ENCODE measurements at regions not wholly inside any gene's neighbourhood (a gene's known extent, or its start where the extent isn't known, plus 50 kb on each side); places are given as distances from the start of the nearest gene placed in this dataset.

DNA sequence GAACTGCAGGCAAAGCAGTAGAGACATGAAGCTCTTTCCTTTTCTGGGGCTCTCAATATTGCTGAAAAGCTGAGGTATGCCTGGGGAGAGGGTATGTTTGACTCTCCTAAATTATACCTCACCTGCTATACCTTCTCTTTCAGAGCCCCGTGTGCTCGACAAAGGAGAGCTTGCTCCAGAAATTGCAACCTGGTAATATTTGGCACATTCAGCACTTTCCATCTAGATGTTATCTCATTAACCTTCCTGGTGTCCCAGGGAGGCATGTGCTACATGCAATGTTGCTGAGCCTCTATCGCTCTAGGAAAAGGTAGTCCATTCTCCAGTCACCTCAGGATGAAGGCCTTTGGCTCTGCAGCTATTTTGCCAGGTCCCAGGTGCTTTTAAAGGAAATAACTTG lies 78.5 kb upstream of the ZSWIM6 start:
- Mint-ChIP-seq H3K9me3 (peaks cover 0 to 9% of the 10 kb centered on the region in 2 donors), H3K4me1 (no peaks in the 10 kb centered on the region), H3K27ac (no peak overlapping the region), H3K27me3 (no peaks in the 10 kb centered on the region), H3K4me3 (no peak overlapping the region)
- ATAC-seq (no peak), DNase-seq (no peak)

DNA sequence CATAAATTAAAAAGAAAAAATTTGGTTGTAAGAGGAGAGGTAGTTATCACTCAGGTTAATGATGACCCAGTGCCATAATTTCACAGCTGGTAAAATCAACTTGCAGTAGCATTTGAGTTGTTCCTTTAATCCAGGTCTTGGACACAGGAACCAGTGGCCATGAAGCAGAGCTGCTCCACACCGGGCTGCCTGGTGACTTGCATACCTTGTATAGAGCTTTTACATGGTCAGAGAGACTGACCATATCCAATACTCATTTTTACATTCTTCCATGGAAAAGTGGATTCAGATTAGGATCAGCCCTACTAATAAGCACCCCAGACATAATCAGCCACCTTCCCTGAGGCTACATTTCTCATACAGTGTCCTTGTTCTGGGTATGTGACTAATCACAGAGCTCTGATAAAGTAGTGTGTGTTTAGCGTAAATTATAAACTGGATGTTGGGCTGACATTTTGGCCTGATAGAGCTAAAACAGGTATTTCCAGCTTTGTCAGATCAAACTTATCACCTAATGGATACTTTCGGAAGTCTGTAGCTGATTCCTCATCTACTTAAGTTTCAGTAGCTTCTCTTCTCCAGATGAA lies 77.0 kb upstream of the ZSWIM6 start:
- DNase-seq (no peak), ATAC-seq (no peak)
- no peaks in the 10 kb centered on the region for H3K9me3 Mint-ChIP-seq
- no peaks in the 10 kb centered on the region for H3K27me3 Mint-ChIP-seq
- no peak overlapping the region for H3K27ac Mint-ChIP-seq
- H3K4me1 Mint-ChIP-seq: no peaks in the 10 kb centered on the region
- H3K4me3 Mint-ChIP-seq: no peak overlapping the region

DNA sequence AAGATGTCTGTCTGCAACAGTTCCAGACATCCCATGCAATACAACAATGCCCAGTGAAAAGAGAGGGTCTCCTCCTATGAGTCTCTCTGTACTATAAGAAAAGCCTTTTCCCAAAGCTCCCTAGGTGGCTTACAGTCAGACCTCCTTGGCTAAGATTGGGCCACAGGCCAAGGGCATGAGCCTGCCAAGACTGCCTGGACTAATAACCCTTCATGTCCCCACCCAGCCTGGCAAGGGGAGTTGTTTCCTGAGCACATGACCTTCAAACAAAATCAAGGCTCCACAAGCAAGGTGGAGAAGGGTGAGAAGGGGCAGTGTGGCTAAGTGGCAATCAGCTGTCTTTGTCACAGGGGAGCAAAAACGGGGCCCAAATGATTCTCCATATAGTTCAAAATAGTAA lies 75.6 kb upstream of the ZSWIM6 start:
- Mint-ChIP-seq H3K27me3 (no peaks in the 10 kb centered on the region), H3K4me1 (no peaks in the 10 kb centered on the region), H3K4me3 (no peak overlapping the region), H3K27ac (no peak overlapping the region), H3K9me3 (no peaks in the 10 kb centered on the region)
- DNase-seq: no peak
- ATAC-seq: no peak

DNA sequence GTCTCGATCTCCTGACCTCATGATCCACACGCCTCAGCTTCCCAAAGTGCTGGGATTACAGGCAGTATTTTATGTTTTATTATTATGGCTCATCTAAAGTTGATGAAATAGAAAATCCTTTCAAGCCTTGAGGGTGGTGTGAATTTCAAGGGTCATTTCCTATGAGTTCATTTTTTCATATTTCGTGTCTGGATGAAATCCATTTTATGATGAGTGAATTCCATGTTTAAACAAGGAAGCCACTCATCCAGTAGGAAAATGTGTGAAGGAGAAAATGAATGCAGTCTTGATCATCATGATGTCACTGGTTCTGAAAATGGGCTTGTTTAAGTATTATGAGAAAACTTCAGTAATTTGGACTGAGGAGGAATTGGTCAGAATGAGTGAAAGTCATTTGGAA lies 74.6 kb upstream of the ZSWIM6 start:
- H3K4me3 Mint-ChIP-seq: no peak overlapping the region
- no peaks in the 10 kb centered on the region for H3K27me3 Mint-ChIP-seq
- DNase-seq (no peak), ATAC-seq (no peak)
- H3K4me1 Mint-ChIP-seq: no peaks in the 10 kb centered on the region
- H3K9me3 Mint-ChIP-seq: no peaks in the 10 kb centered on the region
- H3K27ac Mint-ChIP-seq: no peak overlapping the region

DNA sequence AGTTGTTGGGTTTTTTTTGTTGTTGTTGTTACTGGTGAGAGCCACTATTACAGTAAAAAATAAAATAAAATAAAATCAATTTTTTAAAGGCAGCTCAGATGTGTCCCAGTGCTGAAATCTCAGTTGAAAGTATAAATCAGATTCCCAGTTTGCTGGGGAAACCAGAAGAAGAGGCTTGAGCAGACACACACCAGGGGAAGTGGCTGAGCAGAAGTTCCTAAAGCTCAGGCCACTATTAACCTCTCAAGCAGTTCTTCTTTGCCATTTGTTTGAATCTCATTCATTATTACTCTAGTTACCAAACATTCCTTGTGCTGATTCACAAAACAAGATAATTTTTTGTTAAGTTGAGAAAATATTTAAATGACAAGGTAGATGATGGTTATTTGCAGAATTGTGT lies 70.9 kb upstream of the ZSWIM6 start:
- ATAC-seq (no peak), DNase-seq (no peak)
- peaks cover 15% of the 10 kb centered on the region for H3K27me3 Mint-ChIP-seq
- H3K9me3 Mint-ChIP-seq: no peaks in the 10 kb centered on the region
- H3K4me3 Mint-ChIP-seq: no peak overlapping the region
- no peak overlapping the region for H3K27ac Mint-ChIP-seq
- H3K4me1 Mint-ChIP-seq: no peaks in the 10 kb centered on the region

DNA sequence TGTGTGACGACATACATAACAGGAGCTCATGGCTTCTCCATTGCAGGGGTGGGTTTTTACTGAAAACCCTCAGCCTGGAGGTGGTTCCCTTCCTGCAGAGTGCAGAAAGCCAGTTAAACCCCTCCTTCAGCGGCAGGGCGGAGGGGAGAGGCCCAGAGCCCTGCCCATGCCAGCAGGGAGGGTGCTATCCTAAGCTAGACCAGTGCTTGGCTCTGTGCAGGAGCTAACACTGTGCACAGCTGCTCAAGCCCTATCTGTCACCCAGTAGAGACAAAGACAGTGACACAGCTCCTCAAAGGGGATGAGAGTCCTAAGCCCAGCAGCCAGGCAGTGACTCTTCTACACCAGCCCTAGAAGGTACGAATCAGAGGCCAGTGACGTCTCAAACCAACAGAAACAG lies 70.0 kb upstream of the ZSWIM6 start:
- Mint-ChIP-seq H3K9me3 (no peaks in the 10 kb centered on the region), H3K27me3 (peaks cover 21% of the 10 kb centered on the region), H3K4me3 (no peak overlapping the region), H3K27ac (no peak overlapping the region), H3K4me1 (no peaks in the 10 kb centered on the region)
- DNase-seq (no peak), ATAC-seq (no peak)

DNA sequence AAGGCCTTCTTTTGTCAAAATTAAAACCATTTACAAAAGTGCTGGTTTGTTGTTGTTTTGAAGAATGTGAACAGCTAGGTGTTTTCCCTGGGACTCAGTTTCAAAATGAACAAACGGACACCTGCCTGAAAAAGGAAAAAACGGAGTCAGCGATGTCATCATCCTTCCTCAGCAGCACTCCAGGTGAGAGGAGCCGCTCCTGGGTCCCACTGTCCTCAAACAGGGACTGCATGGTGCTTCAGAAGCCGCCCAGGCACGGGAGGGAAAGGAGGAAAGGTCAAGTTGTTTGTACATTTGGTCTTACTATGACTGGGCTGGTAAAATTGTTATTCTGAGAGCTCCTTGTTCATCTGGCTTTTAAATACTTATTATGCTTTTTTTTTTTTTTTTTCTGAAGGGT lies 69.0 kb upstream of the ZSWIM6 start:
- H3K27ac Mint-ChIP-seq: no peak overlapping the region

DNA sequence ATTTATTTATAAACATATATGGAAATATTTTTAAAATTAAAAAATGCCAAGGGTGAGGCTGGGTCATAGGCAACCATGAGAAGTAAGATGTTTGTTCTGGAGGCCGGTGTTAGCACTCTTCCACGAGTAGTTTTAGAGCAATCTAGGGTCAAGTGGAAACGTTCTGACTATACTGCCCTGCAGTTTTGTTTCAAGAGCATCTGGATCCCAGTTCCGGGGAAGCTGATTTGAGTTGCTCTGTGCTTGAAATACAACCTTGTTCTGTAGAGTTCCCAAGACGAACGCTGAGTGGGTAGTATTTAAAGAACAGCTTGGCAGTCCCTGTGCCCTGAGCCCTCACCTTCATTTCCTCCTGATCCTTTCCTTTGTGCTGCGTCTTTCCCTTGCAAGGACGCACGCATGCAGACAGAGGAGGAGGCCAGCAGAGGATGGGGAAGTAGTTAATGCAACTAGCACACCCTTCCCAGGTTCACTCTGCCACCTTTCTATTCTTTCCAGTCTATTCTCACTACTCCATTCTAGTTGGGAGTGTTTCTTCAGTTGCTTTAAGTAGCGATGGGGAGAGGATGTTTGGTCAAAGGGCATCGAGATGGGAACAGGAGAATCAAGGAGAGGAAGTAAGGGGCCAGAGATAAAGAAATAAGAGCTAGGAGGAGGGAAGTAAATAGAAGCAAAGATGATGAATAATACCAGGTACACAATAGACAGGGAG lies 68.3 kb upstream of the ZSWIM6 start:
- no peak overlapping the region for H3K27ac Mint-ChIP-seq
- peaks cover 21% of the 10 kb centered on the region for H3K27me3 Mint-ChIP-seq
- no peak overlapping the region for H3K4me3 Mint-ChIP-seq
- H3K9me3 Mint-ChIP-seq: no peaks in the 10 kb centered on the region
- no peak for DNase-seq
- no peaks in the 10 kb centered on the region for H3K4me1 Mint-ChIP-seq
- no peak for ATAC-seq

More for the DNA sequence above, 69.0 kb upstream of the ZSWIM6 start:
- Mint-ChIP-seq H3K4me1 (no peaks in the 10 kb centered on the region), H3K4me3 (no peak overlapping the region), H3K9me3 (no peaks in the 10 kb centered on the region), H3K27me3 (peaks cover 21% of the 10 kb centered on the region)
- no peak for ATAC-seq
- DNase-seq: no peak

DNA sequence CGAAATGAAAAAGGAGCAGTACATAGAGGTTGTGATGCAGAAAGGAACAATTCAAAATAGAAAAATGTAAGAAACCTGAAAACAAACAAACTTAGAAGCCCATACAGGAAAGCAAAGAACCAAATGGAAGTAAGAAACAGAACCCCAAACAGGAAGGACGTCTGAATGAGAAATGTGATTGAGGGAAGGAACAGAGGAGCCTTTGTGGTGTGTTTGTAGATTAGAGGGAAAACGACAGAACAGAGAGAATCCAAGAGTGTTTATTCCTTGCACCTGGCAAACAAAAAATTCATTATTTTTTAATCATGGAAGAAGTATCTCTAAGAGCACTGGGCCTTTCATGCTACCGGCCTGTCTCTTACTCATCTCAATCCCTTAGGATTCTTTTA lies 67.8 kb upstream of the ZSWIM6 start:
- ATAC-seq: no peak
- Mint-ChIP-seq H3K27ac (no peak overlapping the region), H3K4me3 (no peak overlapping the region), H3K27me3 (peaks cover 21% of the 10 kb centered on the region), H3K4me1 (no peaks in the 10 kb centered on the region), H3K9me3 (no peaks in the 10 kb centered on the region)
- DNase-seq: no peak

DNA sequence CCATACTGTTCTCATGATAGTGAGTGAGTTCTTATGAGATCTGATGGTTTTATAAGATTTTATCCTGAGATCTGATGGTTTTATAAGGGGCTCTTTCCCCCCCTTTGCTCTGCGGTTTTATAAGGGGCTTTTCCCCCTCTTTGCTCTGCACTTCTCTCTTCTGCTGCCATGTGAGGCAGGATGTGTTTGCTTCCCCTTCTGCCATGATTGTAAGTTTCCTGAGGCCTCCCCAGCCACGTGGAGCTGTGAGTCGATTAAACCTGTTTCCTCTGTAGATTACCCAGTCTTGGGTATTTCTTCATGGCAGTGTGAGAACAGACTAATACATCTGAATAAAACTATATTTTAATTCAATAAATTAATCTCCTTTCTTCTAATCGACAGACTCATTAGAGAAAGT lies 64.9 kb upstream of the ZSWIM6 start:
- DNase-seq (no peak), ATAC-seq (no peak)
- Mint-ChIP-seq H3K4me3 (no peak overlapping the region), H3K27me3 (peaks cover 21% of the 10 kb centered on the region), H3K27ac (no peak overlapping the region), H3K4me1 (no peaks in the 10 kb centered on the region), H3K9me3 (no peaks in the 10 kb centered on the region)

DNA sequence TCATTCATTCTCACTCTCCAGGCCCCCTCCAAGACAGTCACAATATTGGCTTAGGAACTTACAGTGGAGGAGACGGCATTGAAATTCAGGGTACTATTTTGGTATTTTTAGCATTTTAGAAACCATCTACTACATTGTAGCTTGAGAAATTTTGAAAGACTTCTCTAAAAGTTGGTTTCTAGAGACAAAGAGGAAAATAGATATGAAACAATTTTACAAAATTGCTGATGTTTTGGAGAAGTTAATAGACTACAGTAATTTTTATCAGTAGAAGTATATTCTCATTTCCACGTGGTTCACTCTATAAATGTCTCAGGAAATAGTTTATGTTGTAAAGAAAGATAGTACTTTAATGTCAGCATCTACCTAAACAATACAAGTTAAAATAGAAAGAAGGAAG lies 63.2 kb upstream of the ZSWIM6 start:
- no peak overlapping the region for H3K4me3 Mint-ChIP-seq
- H3K9me3 Mint-ChIP-seq: no peaks in the 10 kb centered on the region
- no peak for ATAC-seq
- H3K27me3 Mint-ChIP-seq: peaks cover 16% of the 10 kb centered on the region
- no peak for DNase-seq
- no peaks in the 10 kb centered on the region for H3K4me1 Mint-ChIP-seq
- no peak overlapping the region for H3K27ac Mint-ChIP-seq

DNA sequence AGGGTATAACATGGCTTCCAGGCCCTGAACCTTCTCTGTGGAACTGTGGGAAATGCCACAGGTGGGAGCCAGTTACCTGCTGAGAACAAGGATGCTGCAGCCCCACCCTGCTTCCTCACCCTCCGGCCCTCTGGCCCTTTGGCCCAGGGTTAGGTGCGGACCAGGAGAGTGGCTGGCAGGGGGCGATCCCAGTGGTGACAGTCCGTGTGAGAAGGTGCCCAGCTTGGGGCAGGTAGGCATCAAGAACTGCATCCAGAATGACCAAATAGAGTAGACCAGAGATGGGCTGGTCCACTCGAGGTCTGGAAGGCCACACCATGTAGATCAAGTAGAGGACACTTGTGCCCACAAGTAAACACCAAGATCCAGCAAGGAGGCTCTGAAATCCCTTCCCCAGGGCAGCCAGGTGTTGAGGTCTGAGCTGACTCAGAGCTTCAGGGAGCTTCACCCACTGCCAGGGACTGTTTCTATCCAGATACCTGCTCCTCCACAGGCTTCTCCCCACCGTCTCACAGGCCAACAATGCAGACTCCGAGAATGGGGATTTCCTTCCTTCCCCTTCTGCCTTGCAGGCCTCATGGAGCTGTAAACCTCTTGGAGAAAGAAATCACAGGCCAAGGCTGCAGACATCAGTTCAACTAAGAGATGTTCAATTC lies 61.4 kb upstream of the ZSWIM6 start:
- Mint-ChIP-seq H3K9me3 (no peaks in the 10 kb centered on the region), H3K4me1 (no peaks in the 10 kb centered on the region), H3K27ac (no peak overlapping the region), H3K4me3 (no peak overlapping the region), H3K27me3 (peaks cover 8% of the 10 kb centered on the region)
- ATAC-seq (peak; percentile 23), DNase-seq (no peak)

DNA sequence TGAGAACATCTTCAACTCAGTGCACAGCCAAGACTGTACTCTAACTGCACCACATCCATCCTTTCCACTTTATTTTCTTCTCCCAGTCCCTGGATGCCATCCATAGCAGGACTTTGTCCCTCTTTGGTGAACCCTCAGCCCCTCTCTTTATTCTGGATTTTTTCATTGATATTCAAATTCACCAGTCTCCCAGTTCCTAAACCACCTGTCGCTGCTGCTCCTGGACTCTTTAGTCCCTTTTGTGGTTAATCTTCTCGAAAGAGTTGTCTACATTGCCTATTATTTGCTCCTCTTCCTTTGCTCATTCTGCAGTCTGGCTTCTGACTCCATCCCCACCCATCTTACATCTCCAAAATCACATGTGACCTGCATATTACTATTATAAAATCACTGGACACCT lies 59.4 kb upstream of the ZSWIM6 start:
- H3K27me3 Mint-ChIP-seq: no peaks in the 10 kb centered on the region
- H3K9me3 Mint-ChIP-seq: no peaks in the 10 kb centered on the region
- H3K27ac Mint-ChIP-seq: no peak overlapping the region
- H3K4me3 Mint-ChIP-seq: no peak overlapping the region
- DNase-seq (no peak), ATAC-seq (no peak)
- H3K4me1 Mint-ChIP-seq: peaks cover 11% of the 10 kb centered on the region

DNA sequence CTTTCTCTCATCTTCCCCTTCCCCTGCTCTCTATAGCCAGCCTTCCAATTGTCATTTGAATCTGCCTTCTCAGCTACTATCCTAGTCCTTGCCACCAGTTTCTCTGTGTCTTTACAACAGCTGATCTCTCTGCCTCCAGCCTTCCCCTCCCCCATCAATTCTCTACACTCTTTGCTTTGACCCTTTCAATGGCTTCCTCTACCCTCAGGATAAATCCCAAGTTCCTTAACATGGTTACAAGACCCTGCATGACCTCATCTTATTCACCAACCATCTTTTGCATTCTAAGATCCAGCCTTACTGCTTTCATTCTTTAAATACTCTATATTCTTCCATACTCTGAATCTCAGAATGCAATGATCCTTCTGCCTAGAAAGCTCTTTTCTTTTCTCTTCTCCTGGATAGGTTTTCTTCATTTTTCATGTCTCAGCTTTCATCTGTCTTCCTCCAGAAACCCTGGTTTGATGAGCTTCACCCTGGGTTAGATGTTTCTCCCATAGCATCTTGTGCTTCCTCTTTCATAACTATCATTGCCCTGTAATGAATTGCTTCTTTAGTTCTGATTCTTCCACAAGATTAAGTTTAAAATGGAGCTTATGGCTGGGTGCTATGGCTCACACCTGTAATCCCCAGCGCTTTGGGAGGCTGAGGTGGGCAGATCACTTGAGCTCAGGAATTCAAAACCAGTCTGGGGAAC lies 58.6 kb upstream of the ZSWIM6 start:
- H3K4me1 Mint-ChIP-seq: peaks cover 14% of the 10 kb centered on the region
- H3K9me3 Mint-ChIP-seq: no peaks in the 10 kb centered on the region
- no peaks in the 10 kb centered on the region for H3K27me3 Mint-ChIP-seq
- H3K4me3 Mint-ChIP-seq: no peak overlapping the region
- no peak overlapping the region for H3K27ac Mint-ChIP-seq
- ATAC-seq (no peak), DNase-seq (no peak)

DNA sequence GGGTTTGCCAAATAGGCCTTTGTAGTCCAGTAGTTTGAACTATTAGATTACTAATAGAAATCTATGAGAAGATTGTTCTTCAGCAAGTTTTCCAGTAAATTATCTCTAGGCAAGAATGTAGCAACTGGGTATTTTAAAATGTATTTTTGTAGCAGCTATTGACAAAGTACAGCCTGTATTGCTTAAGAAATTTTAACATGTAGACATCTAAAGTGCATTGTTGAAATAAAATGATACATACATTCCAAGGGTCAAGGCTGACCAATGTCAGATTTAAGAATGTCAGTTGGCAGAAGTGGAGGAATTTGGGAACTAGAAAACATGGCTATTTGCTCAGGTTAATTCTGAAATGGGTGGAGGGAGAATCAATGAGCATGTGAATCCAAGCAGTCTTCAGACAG lies 57.5 kb upstream of the ZSWIM6 start:
- no peak overlapping the region for H3K27ac Mint-ChIP-seq
- H3K9me3 Mint-ChIP-seq: no peaks in the 10 kb centered on the region
- H3K4me1 Mint-ChIP-seq: peaks cover 14% of the 10 kb centered on the region
- no peaks in the 10 kb centered on the region for H3K27me3 Mint-ChIP-seq
- no peak overlapping the region for H3K4me3 Mint-ChIP-seq
- DNase-seq (no peak), ATAC-seq (no peak)

DNA sequence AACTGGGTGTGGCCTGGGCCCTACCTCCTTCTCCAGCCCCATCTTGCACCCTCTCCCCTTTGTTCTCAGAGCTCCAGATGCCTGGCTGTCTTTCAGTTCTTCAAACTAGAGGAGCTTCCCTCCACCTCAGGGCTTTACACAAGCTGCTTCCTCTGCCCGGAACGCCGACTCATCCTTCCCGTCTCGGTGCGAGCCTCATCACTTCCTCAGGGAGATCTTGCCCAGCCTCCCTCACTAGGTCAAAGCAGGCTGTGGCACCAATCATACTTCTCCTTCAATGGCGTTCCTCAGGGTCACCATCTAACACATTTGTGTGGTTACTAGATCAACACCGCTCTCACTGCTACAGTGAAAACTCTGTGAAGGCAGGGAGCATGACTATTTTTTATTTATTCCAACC lies 56.2 kb upstream of the ZSWIM6 start:
- peak in 1 of 2 donors; percentile 21 for DNase-seq
- no peaks in the 10 kb centered on the region for H3K27me3 Mint-ChIP-seq
- H3K9me3 Mint-ChIP-seq: no peaks in the 10 kb centered on the region
- H3K4me1 Mint-ChIP-seq: peaks cover 28% of the 10 kb centered on the region
- peak overlapping the region; percentile 9 to 78 for H3K27ac Mint-ChIP-seq
- peak overlapping the region; percentile 35 to 48 for H3K4me3 Mint-ChIP-seq
- peak; percentile 36 for ATAC-seq
